LHCN-M2 (cell line): ENCODE measurements at regions not wholly inside any gene's neighbourhood (a gene's known extent, or its start where the extent isn't known, plus 50 kb on each side); places are given as distances from the start of the nearest gene placed in this dataset.

ENCODE experiments used
- DNase-seq: peaks from one replicate; pipeline ENCODE4 v3.0.0-alpha.2; 2012; ENCODE audit warnings: low read depth

DNA sequence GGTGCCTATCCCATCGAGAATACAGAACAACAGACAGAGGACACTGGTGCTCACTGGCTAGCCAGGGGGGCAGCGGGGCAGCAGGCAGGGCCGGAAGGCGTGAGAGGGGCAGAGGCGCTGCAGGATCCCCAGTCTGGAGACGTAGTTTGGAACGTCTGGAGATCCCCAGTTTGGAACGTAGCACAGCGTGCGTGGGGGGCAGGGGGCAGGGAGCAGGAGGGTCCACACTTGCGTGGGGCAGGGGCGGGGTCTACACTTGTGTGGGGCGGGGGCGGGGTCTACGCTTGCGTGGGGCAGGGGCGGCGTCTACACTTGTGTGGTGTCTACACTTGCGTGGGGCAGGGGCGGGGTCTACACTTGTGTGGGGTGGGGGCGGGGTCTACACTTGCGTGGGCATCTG lies 107.2 kb downstream of the DACT2 start:
- DNase-seq, result no peak

DNA sequence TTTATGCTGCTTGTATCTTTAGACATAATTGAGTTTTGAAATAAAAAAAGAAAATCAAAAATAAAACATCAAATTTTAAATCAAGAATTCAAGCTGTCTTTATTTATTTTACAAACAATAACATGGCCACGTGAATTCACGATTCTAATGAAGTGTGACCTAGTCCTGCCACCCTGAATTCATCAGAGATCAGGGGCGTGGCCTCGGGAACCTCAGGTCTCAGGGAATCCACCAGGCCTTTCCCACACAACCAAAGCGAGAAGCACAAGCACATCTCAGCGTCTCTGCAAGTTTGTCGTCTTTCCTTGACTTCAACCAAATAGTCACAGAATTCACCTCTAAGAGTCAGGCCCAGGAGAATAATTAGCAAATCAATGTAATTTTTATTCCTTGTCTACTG lies 107.9 kb downstream of the DACT2 start:
- DNase-seq, result no peak

- DNase-seq, result no peak
Measured at GRCh38 chr6:168210239-168211105, 109.1 kb downstream of the DACT2 start.

DNA sequence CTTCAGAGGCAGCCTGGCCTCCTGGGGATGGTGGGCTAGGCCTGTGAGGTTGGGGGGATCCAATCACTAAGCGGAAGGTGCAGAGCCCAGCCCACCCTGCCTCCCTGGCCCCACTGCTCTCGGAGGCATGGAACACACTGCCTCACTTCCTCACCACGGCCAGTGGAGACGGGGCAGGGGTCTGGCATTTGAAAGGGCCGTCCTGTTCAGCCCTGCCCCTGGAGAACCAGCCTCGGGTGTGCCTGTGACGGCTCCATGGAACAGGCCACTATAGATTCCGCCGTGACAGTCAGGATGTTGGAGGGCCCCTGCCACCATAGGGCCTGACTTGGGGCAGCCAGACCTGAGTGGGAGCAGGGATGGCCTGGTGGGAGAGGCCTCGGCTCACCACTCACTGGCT lies 110.2 kb downstream of the DACT2 start:
- no peak for DNase-seq

GRCh38 chr6:168208854-168209253 lies 110.7 kb downstream of the DACT2 start:
- no peak for DNase-seq

DNA sequence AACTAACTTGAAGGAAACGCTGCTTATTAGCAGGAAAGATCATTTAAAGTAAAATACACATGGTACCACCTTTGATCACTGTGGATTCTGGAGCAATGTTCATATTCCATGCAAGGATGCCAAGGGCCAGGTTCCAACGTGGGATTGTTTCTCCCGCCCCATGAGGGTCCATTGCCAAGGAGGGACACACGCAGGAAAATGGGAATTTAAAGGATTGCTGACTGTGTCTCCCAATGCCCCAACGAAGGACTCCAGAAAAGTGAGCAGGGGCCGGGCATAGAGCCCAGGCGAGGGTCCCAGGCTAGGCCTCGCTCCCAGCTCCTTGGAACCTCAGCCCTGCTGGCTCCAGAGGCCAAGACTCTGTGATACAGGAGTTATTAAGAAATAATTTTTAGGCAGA lies 111.2 kb downstream of the DACT2 start:
- DNase-seq, result no peak

DNA sequence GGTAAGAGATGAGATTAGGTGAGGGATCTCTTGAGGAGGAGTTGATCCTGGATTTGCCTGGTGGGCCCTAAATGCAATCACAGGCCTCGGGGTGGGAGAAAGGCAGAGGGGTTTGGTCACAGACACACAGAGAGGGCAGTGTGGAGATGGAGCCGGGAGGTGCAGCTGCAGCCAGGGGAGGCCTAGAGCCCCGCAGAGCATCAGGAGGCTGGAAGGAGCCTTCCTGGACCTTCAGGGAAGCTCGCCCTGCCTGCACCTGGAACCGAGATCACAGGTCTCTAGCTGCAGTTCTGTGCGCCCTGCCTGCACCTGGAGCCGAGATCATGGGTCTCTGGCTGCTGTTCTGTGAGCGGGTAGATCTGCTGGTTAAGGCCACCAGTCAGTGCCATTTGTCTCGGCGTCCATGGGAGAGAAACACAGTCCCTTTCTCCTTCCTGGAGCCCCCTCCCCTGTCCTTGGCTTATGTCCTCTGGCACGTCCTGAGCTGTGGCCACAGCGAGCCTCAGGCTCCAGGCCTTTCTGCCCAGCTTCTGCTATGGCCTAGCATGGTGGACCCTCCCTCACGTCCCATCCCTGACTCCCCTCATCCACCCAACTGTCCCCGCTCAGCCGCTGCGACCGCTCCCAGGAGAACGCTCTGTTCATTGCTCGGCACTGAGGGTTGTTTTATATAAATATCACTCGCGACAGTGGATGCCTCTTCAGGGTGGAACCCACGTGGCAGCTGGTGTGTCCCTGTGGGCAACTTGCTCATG lies 112.0 kb downstream of the DACT2 start:
- no peak for DNase-seq

DNA sequence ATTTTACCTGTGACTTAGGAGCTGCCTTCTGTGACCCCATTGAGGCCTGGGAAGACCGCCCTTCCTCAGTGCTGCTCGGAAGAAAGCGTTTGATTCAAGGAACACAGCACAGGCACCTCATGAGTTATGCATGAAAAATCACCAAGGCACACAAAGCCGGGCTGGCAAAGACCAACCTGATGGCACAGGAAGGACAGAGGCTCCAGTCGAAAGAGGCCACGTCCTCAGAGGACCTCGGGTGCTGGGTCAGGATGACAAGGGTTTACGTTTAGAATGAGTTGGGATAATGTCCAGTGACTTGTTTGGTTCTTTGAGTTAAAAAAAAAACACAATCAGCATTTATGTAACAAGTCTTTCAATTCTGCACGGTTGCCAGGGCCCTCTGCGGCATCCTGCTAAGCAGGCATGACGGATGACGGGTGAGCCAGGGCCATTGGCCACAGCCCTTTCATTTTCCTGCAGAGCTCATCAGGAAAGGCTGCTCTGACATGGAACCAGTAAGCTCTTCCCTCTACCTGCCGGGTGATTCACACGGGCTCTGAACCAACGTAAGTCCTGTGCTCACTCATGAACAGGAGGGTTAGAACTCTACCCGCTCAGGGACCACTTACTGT lies 112.8 kb downstream of the DACT2 start:
- no peak for DNase-seq

DNA sequence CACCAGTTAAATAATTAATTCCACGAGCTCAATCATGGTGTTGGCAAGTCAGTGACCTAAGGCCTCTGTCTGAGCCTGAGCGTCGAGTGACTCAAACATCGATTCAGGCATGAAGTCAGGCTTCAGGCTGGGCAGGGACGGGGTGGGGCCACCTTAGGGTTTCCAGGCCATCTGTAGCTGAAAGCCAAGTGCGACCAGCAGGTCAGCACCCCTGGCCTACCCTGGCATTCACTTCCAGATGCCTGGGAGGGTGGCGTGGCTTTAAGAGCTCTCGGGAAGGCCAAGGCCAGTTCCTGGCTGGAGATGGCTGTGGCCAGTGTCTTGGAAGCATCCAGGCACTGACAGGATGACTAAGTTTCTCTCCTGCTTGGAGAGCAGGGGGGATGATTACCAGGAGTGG lies 113.4 kb downstream of the DACT2 start:
- no peak for DNase-seq

GRCh38 chr6:168201799-168202198 lies 117.8 kb downstream of the DACT2 start:
- DNase-seq, result no peak

- DNase-seq, result no peak
Measured at GRCh38 chr6:168201383-168201782, 118.2 kb downstream of the DACT2 start.

DNA sequence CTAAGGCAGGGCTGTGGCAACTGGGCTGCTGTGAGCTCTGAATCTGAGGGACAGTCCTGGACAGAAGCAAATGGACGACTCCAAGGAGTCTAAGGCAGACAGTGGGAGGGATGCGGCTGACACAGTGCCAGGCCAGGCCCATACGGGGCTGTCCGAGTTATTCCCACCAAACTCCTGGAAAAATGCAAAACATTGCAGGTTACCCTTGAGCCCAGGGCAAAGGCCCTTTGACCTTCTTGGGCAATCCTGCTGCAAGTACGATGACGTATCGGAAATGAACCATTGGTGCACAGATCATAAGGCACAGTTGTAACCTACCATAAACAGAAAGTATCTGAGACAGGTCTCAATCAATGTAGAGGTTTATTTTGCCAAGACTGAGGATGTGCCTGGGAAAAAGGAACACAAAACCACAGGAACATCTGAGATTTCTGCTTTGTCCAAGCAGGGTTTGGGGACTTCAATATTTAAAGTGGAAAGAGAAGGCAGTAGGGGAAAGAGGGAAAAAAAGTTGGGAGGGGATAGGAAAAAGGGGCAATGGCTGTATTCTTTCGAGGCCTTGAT lies 118.9 kb downstream of the DACT2 start:
- DNase-seq, result no peak

DNA sequence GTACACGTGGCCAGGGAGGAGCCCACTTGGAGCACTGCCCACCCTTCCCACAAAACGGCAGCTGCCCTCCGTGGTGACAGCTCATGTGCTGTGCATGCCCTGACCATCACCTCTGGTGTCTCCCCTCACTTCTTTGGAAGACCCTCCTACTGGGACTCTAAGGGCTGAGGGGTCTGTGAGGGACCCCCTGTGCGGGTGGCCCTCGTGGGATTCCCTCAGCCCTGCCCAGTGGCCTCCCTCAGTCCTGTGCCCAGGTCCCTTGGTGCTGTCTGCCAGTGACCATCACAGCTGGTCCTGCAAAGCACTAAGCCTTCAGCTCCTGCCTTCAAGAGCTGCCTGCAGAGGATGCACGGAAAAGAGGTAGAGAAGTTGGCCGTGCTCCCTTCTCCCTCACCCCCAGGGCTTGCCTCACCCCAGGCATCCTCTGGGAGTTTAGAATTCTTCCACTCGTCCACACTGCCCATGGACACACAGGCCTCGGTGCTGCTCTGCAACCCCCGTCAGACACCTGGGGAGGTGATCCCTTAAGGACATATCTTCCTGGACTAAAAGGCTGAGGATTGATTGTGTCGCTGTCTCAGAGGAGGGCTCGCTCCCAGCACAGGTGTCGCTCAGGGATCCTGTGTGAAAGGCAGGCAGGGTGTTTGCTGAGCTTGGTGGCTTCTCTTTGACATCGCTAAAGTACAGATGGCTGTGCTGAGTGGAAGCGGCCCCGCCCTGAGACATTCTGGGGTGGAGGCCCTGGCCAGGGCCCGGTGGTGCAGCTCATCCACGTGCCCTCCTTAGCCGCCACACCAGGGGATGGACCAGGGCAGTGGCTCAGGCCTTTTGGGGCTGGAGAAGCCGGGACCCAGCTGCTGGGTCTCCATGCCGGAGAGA lies 119.5 kb upstream of the FRMD1 start:
- no peak for DNase-seq

DNA sequence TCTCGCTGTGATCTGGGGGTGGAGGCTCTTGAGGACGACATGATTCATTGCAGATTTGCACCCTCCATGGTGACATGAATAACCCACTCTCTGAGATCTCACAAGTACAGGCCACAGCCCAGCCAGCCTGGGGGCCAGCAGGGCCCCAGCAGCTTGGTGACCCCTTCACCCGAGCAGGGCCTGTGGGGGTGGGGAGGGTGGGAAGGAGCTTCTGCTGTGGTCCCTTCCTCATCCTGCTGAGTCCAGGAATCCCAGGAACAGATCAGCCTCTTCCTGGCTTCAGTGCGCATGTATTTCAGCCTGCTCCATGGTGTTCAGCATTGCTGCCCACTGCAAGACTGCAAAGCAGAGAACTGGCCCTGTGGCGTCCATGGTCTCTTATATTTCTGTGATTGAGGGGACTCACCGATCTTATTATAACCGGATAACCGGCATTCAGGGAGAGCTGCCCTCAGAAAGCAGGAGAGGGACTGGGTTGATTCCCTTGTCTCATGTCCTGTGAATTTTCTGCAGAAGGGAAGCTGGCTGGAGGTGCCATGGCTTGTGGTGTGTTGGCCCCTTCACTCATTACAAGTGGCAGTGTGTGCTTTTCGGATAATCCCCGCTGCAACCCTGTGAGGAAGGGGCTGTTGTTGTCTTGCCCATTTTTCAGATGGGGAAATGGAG lies 118.8 kb upstream of the FRMD1 start:
- DNase-seq, result no peak

DNA sequence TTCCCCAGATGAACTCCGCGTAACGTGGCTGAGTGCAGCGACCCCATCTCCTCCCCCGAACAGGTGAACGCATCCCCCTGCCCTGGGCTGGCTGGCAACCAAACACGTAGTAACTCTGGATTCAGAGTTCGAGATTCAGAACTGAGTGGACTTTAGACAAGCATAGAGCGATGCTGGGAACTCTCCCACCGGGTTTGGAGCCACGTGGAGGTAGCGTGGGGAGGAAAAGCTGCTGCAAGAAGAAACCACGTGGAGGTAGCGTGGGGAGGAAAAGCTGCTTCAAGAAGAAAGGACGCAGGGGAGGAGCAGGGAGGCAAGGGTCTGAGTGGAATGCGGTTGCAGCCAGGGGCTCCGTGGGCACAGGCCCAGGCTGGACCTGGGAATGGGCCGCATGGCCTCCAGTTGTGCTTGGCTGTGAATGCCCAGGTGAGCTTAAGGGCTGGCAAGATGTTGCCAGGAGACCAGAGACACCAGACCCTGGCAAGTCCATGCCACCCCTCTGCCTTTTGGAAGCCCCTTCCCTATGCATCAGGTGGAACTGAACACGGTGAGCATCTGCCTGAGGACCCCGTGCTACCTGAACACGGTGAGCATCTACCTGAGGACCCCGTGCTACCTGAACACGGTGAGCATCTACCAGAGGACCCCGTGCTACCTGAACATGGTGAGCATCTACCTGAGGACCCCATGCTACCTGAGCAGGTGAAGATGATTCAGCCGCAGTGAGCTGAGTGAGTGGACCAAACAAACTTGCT lies 118.0 kb upstream of the FRMD1 start:
- no peak for DNase-seq

DNA sequence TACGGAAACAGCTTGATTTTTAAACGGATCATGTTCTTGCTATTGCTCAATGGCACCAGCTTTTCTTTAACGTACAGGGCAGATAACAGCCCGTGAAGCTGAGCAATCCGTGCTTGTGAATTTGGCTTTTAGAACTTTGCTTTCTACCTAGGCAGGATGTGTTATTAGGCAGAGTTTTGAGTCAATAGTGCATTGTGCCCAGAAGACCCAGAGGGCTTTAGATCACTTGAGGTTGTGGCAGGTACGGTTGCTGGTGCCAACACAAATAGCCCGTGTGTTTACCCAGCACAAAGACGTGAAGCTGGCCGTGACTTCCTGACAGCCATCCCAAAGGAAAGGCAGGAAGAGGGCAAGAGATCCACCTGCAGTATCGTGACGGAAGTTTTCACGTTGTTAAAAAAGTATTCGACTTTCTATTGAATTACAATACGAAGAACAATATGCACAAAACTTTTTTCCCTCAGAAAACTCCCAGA lies 117.4 kb upstream of the FRMD1 start:
- no peak for DNase-seq

DNA sequence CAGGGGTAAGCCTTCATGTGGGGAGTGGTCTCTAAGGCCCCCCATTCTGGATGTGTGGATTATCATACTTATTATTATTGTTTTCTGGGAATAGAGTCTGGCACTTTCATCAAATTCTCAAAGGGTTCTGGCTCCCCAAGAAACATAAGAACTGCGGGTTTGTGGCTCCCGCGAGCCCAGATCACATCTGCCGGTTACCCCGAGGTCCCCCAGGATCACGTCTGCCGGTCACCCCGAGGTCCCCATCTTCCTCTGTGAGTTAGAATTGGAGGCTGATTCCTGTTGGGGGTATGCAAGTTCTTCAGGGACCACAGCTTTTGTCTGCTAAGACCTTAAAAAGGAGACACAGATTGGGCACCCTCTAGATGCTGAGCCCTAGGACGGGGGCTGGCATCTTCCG lies 116.7 kb upstream of the FRMD1 start:
- DNase-seq, result no peak

DNA sequence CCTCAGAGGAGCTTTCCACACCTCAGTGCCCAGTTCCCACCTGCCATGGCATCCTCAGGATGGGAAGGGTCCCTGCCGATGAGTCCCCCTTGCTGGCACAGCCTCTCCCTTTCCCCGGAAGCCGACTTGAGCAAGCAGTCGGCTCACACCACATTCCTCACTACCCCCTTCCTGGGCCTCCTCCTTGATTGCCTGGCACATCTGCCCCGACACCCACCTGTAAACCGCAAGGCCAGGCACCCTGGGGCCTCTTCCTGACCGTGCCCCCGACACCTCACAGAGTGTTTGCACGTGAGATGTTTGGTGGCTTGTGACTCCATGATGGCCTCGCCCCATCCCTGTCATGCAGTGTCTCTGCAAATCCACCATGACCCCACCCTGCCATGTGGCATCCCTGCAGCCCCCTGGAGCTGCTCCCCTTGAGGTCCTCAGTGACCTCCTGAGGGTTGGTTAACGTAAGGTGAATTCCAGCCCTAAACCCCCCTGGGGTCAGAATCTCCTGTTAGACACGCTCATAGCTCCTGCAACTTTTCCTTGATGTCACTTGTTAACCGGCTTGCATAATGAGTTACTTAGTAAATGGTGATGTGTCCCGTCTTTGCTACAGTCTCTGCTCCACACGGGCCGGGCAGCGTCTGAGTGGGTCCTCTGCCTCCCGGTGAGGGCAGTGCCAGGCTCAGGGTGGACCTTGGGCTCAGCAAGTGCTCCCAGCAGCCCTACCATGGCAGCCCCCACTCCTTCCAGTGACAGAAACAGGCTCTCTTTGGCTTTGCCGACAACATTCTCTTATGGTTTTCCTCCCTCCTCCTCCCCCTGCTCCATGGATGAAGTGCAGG lies 115.9 kb upstream of the FRMD1 start:
- DNase-seq, result no peak
